A673 (cell line): ENCODE measurements at regions not wholly inside any gene's neighbourhood (a gene's known extent, or its start where the extent isn't known, plus 50 kb on each side); places are given as distances from the start of the nearest gene placed in this dataset.

Experiments
- BruUV-seq: library from RNA; stranded (reverse); fragments of 400-500 nt; replicated peaks from 2 replicates; lab custom pipeline; 2021; lab: Mats Ljungman, UMichigan
- CTCF ChIA-PET: fragments of 300-600 bp; sonication (Branson Sonifier 250); formaldehyde crosslinking; loops from one replicate; lab custom pipeline; 2022; ENCODE audit warnings: antibody characterized with exemption; lab: Charles Lee
- POLR2A ChIA-PET: fragments of 300-600 bp; sonication (Branson Sonifier 250); formaldehyde crosslinking; loops from one replicate; lab custom pipeline; 2022; ENCODE audit warnings: antibody characterized with exemption; ENCODE audit not compliant: low non-redundant PET; lab: Charles Lee
- DNase-seq: peaks from one replicate; pipeline ENCODE4 v3.0.0-alpha.2; 2015; ENCODE audit warnings: low spot score
- H3K27ac ChIP-seq: fragments of 200-600 bp; sonication (generic); 2 replicates; pipeline ENCODE4 v1.5.1; 2016; ENCODE audit warnings: mixed run types, low read depth, mild to moderate bottlenecking, mixed read lengths, antibody characterized with exemption, low read length; ENCODE audit not compliant: poor library complexity, severe bottlenecking
- H3K27me3 ChIP-seq: fragments of 200-600 bp; sonication (generic); replicated peaks from 2 replicates; pipeline ENCODE4 v1.6.1; 2017; ENCODE audit warnings: mixed run types, low read depth, mild to moderate bottlenecking, mixed read lengths, antibody characterized with exemption, low read length; ENCODE audit not compliant: insufficient read depth, poor library complexity
- H3K36me3 ChIP-seq: fragments of 200-600 bp; sonication (generic); 2 replicates; pipeline ENCODE4 v1.6.1; 2016; ENCODE audit warnings: mixed run types, mild to moderate bottlenecking, mixed read lengths, antibody characterized with exemption, low read length; ENCODE audit not compliant: insufficient read depth, poor library complexity, severe bottlenecking
- H3K4me1 ChIP-seq: fragments of 200-600 bp; sonication (generic); 2 replicates; pipeline ENCODE4 v1.6.1; 2017; ENCODE audit warnings: mixed run types, mild to moderate bottlenecking, mixed read lengths, antibody characterized with exemption, low read length; ENCODE audit not compliant: insufficient read depth, poor library complexity, severe bottlenecking
- H3K4me3 ChIP-seq: fragments of 200-600 bp; sonication (generic); 2 replicates; pipeline ENCODE4 v1.5.1; 2016; ENCODE audit warnings: low read depth, mixed run types, mild to moderate bottlenecking, mixed read lengths, low read length; ENCODE audit not compliant: poor library complexity, severe bottlenecking
- H3K9me3 ChIP-seq: fragments of 200-600 bp; sonication (generic); 2 replicates; pipeline ENCODE4 v1.6.1; 2016; ENCODE audit warnings: mixed run types, low read depth, mild to moderate bottlenecking, mixed read lengths, antibody characterized with exemption, low read length; ENCODE audit not compliant: poor library complexity, severe bottlenecking
- EZH2 ChIP-seq: fragments of 200-600 bp; sonication (generic); IDR thresholded peaks from 2 replicates; pipeline ENCODE4 v1.6.1; 2017; ENCODE audit warnings: borderline replicate concordance, low read depth, mild to moderate bottlenecking, mixed read lengths, antibody characterized with exemption, low read length; ENCODE audit not compliant: poor library complexity, severe bottlenecking
- intact Hi-C: fragments of 100-400 bp; cut with micrococcal nuclease; formaldehyde crosslinking; loops from one replicate; pipeline ENCODE4 v1.10.0; 2022; ENCODE audit not compliant: unreplicated experiment
- TF ChIP-seq, protein P1 (sequence below): fragments of 300-800, 200-600 bp; sonication (generic); conservative IDR thresholded peaks from 2 replicates; pipeline ENCODE4 v1.5.1; 2017; ENCODE audit warnings: low read depth, mild to moderate bottlenecking, antibody characterized with exemption, low read length, moderate library complexity, mixed read lengths

DNA sequence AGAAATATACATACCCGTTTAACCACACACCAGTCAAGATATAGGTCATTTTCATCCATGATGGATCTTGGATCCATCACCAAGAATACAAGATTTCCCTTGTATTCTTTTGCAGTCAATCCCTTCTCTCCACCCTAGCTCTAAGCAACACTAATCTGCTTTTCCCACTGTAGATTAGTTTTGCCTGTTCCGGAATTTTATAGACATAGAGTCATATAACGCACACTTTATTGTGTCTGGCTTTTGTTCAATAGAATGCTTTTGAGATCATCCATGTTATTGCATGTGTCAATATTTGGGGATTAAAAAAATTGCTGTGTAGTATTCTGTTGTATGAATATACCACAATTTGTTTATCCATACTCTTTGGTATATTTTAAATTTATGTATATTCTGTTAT, 235.6 kb upstream of the BCOR start:
- no TSS peak for BruUV-seq
- no peak overlapping the region for H3K27ac ChIP-seq
- CTCF ChIA-PET = no interaction called here
- no peak for DNase-seq
- no peak overlapping the region for H3K4me3 ChIP-seq
- H3K9me3 ChIP-seq = no peaks in the 10 kb centered on the region
- no peaks in the 10 kb centered on the region for H3K36me3 ChIP-seq
- intact Hi-C loops = no loop called here
- no peak for TF ChIP-seq EZH2
- TF ChIP-seq, protein P1, sequence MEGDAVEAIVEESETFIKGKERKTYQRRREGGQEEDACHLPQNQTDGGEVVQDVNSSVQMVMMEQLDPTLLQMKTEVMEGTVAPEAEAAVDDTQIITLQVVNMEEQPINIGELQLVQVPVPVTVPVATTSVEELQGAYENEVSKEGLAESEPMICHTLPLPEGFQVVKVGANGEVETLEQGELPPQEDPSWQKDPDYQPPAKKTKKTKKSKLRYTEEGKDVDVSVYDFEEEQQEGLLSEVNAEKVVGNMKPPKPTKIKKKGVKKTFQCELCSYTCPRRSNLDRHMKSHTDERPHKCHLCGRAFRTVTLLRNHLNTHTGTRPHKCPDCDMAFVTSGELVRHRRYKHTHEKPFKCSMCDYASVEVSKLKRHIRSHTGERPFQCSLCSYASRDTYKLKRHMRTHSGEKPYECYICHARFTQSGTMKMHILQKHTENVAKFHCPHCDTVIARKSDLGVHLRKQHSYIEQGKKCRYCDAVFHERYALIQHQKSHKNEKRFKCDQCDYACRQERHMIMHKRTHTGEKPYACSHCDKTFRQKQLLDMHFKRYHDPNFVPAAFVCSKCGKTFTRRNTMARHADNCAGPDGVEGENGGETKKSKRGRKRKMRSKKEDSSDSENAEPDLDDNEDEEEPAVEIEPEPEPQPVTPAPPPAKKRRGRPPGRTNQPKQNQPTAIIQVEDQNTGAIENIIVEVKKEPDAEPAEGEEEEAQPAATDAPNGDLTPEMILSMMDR = no peak
- H3K27me3 ChIP-seq = no peaks in the 10 kb centered on the region
- POLR2A ChIA-PET = interaction anchor here (0.6 kb wide), 1 partner anchor 9 kb away, joined by 5 read pairs; no protein-coding TSS in a partner anchor
- no peaks in the 10 kb centered on the region for H3K4me1 ChIP-seq

- ChIA-PET CTCF (no interaction called here), POLR2A (no interaction called here)
- no peaks in the 10 kb centered on the region for H3K27me3 ChIP-seq
- no peak overlapping the region for H3K27ac ChIP-seq
- H3K36me3 ChIP-seq = no peaks in the 10 kb centered on the region
- intact Hi-C loops = no loop called here
- H3K4me1 ChIP-seq = no peaks in the 10 kb centered on the region
- BruUV-seq = no TSS peak
- TF ChIP-seq, protein P1 = no peak
- TF ChIP-seq EZH2 = no peak
- H3K9me3 ChIP-seq = no peaks in the 10 kb centered on the region
- no peak overlapping the region for H3K4me3 ChIP-seq
- no peak for DNase-seq
These were observed 234.0 kb upstream of the BCOR start for GRCh38 chrX:40331762-40332161.

GRCh38 chrX:40331353-40331752, 233.6 kb upstream of the BCOR start:
- intact Hi-C loops = no loop called here
- no peak overlapping the region for H3K4me3 ChIP-seq
- no peaks in the 10 kb centered on the region for H3K9me3 ChIP-seq
- TF ChIP-seq, protein P1 = no peak
- TF ChIP-seq EZH2 = no peak
- H3K27ac ChIP-seq = no peak overlapping the region
- no peaks in the 10 kb centered on the region for H3K36me3 ChIP-seq
- no peaks in the 10 kb centered on the region for H3K27me3 ChIP-seq
- no peak for DNase-seq
- CTCF ChIA-PET = interaction anchor here (0.7 kb wide), 1 partner anchor 116 kb away, joined by 3 read pairs; no protein-coding TSS in a partner anchor
- POLR2A ChIA-PET = no interaction called here
- H3K4me1 ChIP-seq = no peaks in the 10 kb centered on the region
- BruUV-seq = no TSS peak
